ENCODE measurements at regions not wholly inside any gene's neighbourhood (a gene's known extent, or its start where the extent isn't known, plus 50 kb on each side); places are given as distances from the start of the nearest gene placed in this dataset.

- Histone ChIP-seq H3K27ac (ENCODE audit: extremely low read depth, low read depth, low read length) (no peak overlapping the region), H3K36me3 (ENCODE audit: control insufficient read depth in 2 of 2, insufficient read depth in 1 of 2, low read length in 2 of 2) (no peaks in the 10 kb centered on the region), H3K4me3 (ENCODE audit: low read depth, low read length) (no peak overlapping the region), H3K4me1 (ENCODE audit: control insufficient read depth, insufficient read depth, low read length) (no peaks in the 10 kb centered on the region), H3K9me3 (ENCODE audit: control insufficient read depth, insufficient read depth, low read depth, low read length) (no peaks in the 10 kb centered on the region)
- no peak for TF ChIP-seq INSM2 (tag by site-specific recombination; IDR thresholded peaks at IDR 0.05)
- ChIA-PET CTCF (interaction anchor here (1.8 kb wide), 1 partner anchor 150 kb away, joined by 9 read pairs; no protein-coding TSS in a partner anchor), POLR2A (no interaction called here)
Observed at GRCh38 chr12:39123580-39124253, 218.3 kb upstream of the CPNE8 start.

DNA sequence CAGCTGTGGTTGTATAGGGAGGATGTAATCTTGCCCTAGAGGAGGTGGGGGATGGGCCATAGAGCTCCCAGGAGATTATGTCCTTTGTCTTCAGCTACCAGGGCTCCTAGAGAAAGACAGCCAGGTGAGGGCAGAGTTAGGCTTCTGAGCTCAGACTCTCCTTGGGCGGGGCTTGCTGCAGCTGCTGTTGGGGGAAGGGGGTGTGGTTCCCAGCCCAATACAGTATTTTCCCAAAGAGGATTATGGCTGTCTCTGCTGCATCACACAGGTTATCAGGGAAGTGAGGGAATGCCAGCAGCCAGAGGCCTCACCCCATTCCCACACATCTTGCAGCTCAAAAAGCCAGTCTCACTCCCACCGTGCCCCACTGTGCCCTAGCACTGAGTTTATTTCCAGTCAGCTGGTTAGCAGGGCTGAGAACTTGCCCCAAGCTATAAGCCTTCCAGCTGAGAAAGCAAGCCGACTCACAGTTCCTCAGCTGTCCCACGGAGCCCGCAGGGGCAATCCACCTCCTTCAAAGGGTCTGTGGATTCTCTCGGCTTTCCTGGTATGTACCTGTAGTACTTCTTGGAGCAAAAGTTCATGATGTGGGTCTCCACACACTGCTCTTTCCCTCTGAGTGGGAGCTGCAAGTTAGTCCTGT, 217.3 kb upstream of the CPNE8 start:
- Histone ChIP-seq H3K4me3 (ENCODE audit: low read depth, low read length) (no peak overlapping the region), H3K4me1 (ENCODE audit: control insufficient read depth, insufficient read depth, low read length) (no peaks in the 10 kb centered on the region), H3K9me3 (ENCODE audit: control insufficient read depth, insufficient read depth, low read depth, low read length) (no peaks in the 10 kb centered on the region), H3K36me3 (ENCODE audit: control insufficient read depth in 2 of 2, insufficient read depth in 1 of 2, low read length in 2 of 2) (no peaks in the 10 kb centered on the region), H3K27ac (ENCODE audit: extremely low read depth, low read depth, low read length) (no peak overlapping the region)
- CTCF ChIA-PET: interaction anchor here (0.9 to 1.8 kb wide), 2 partner anchors 151 to 202 kb away, joined by 3 to 9 read pairs; no protein-coding TSS in a partner anchor
- TF ChIP-seq ZNF341 (tag by site-specific recombination; IDR thresholded peaks at IDR 0.05; ENCODE audit: low read depth): no peak
- no peak for TF ChIP-seq ZNF837 (tag by site-specific recombination; IDR thresholded peaks at IDR 0.05)
- TF ChIP-seq, protein P1, sequence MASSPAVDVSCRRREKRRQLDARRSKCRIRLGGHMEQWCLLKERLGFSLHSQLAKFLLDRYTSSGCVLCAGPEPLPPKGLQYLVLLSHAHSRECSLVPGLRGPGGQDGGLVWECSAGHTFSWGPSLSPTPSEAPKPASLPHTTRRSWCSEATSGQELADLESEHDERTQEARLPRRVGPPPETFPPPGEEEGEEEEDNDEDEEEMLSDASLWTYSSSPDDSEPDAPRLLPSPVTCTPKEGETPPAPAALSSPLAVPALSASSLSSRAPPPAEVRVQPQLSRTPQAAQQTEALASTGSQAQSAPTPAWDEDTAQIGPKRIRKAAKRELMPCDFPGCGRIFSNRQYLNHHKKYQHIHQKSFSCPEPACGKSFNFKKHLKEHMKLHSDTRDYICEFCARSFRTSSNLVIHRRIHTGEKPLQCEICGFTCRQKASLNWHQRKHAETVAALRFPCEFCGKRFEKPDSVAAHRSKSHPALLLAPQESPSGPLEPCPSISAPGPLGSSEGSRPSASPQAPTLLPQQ (tag by site-specific recombination; IDR thresholded peaks at IDR 0.05): no peak
- peak; percentile 13; the same call in 1 of the 2 replicates for TF ChIP-seq ZIC2 (tag by site-specific recombination; IDR thresholded peaks at IDR 0.05)
- POLR2A ChIA-PET: no interaction called here

- Histone ChIP-seq H3K36me3 (ENCODE audit: control insufficient read depth in 2 of 2, insufficient read depth in 1 of 2, low read length in 2 of 2) (no peaks in the 10 kb centered on the region), H3K4me1 (ENCODE audit: control insufficient read depth, insufficient read depth, low read length) (no peaks in the 10 kb centered on the region), H3K27ac (ENCODE audit: extremely low read depth, low read depth, low read length) (no peak overlapping the region), H3K4me3 (ENCODE audit: low read depth, low read length) (no peak overlapping the region), H3K9me3 (ENCODE audit: control insufficient read depth, insufficient read depth, low read depth, low read length) (no peaks in the 10 kb centered on the region)
- CTCF ChIA-PET: interaction anchor here (1.0 to 1.2 kb wide), 2 partner anchors 14 to 157 kb away, joined by 3 to 4 read pairs; no protein-coding TSS in a partner anchor
- POLR2A ChIA-PET: no interaction called here
- TF ChIP-seq INSM2 (tag by site-specific recombination; IDR thresholded peaks at IDR 0.05): no peak
- 0 out of 2 replicates have a peak, but pooled peaks have one; percentile 17 for TF ChIP-seq YY2 (tag by site-specific recombination; IDR thresholded peaks at IDR 0.05)
- no peak for TF ChIP-seq ZNF654 (tag by site-specific recombination; IDR thresholded peaks at IDR 0.05; ENCODE audit: low read depth)
- TF ChIP-seq ZFP37 (tag by site-specific recombination; IDR thresholded peaks at IDR 0.05): no peak
- TF ChIP-seq, protein P2, sequence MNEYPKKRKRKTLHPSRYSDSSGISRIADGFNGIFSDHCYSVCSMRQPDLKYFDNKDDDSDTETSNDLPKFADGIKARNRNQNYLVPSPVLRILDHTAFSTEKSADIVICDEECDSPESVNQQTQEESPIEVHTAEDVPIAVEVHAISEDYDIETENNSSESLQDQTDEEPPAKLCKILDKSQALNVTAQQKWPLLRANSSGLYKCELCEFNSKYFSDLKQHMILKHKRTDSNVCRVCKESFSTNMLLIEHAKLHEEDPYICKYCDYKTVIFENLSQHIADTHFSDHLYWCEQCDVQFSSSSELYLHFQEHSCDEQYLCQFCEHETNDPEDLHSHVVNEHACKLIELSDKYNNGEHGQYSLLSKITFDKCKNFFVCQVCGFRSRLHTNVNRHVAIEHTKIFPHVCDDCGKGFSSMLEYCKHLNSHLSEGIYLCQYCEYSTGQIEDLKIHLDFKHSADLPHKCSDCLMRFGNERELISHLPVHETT (tag by site-specific recombination; IDR thresholded peaks at IDR 0.05): no peak
- no peak for TF ChIP-seq ZNF19 (tag by site-specific recombination; IDR thresholded peaks at IDR 0.05; ENCODE audit: low read depth)
- no peak for TF ChIP-seq OVOL3 (tag by site-specific recombination; IDR thresholded peaks at IDR 0.05)
Observed at GRCh38 chr12:39116861-39117260, 211.5 kb upstream of the CPNE8 start.

All from HEK293 (cell line).